ENCODE measurements at regions not wholly inside any gene's neighbourhood (a gene's known extent, or its start where the extent isn't known, plus 50 kb on each side); places are given as distances from the start of the nearest gene placed in this dataset.

DNA sequence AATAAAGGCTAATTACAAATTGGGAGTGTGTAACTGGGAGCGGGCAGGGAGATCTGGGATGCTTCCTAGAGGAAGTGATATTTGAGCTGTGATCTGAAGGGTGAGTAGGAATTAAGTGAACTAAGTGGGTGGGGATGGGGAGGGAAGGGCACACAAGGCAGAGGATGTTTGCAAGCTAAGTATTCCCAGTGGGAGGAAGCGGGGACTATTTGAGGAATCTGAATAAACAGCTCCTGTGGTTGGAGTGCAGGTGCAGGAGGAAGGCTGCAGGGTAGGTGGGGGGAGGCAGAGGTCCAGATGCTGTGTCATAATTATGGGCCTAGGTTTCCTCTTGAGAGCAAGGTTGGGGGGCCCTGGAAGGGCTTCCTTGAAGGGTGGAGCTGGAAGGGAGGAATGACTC lies 102.1 kb upstream of the HS3ST2 start:
- TF ChIP-seq CTCF (conservative IDR thresholded peaks at IDR 0.05 in 1 of 2, IDR thresholded peaks at IDR 0.05 in 1 of 2; ENCODE audit: low read depth in 1 of 2, low read length in 2 of 2) (no peak), EZH2 (IDR thresholded peaks at IDR 0.05; ENCODE audit: low read length, missing control alignments) (no peak)
